ENCODE measurements at regions not wholly inside any gene's neighbourhood (a gene's known extent, or its start where the extent isn't known, plus 50 kb on each side); places are given as distances from the start of the nearest gene placed in this dataset.

- TF ChIP-seq EZH2 (IDR thresholded peaks at IDR 0.05) (no peak), CTCF (IDR thresholded peaks at IDR 0.05) (no peak), EZH2phosphoT487 (IDR thresholded peaks at IDR 0.05) (no peak)
These were observed 132.5 kb downstream of the NDUFA10 start for GRCh38 chr2:239892441-239893235.

Measured in neural progenitor cell (in vitro differentiated cells).